Spinal cord (tissue), 9 donors: ENCODE measurements at regions not wholly inside any gene's neighbourhood (a gene's known extent, or its start where the extent isn't known, plus 50 kb on each side); places are given as distances from the start of the nearest gene placed in this dataset.

ENCODE experiments used
- DNase-seq, 6 donors: peaks; one replicate each; pipeline versions ENCODE4 v3.0.0 to v3.0.0-alpha.2; 2013 to 2015; ENCODE audit warnings: low spot score in 6 of 6, low read depth in 4 of 6
- H3K27ac ChIP-seq: one replicate; pipeline ENCODE4 v1.5.1; 2013; ENCODE audit warnings: low read depth, low read length, control low read depth
- H3K27me3 ChIP-seq: one replicate; pipeline ENCODE4 v1.6.1; 2013; ENCODE audit warnings: low read length; ENCODE audit not compliant: control insufficient read depth, insufficient read depth
- H3K36me3 ChIP-seq: one replicate; pipeline ENCODE4 v1.6.1; 2013; ENCODE audit warnings: low read length; ENCODE audit not compliant: control insufficient read depth, insufficient read depth
- H3K4me1 ChIP-seq: one replicate; pipeline ENCODE4 v1.6.1; 2013; ENCODE audit warnings: low read length; ENCODE audit not compliant: control insufficient read depth, insufficient read depth
- H3K4me3 ChIP-seq: one replicate; pipeline ENCODE4 v1.5.1; 2013; ENCODE audit warnings: low read depth, low read length, control low read depth
- H3K9me3 ChIP-seq: one replicate; pipeline ENCODE4 v1.6.1; 2013; ENCODE audit warnings: low read length; ENCODE audit not compliant: control insufficient read depth, insufficient read depth
- WGBS: methylation state at CpG from one replicate; pipeline ENCODE4 v1.1.5; 2013; ENCODE audit warnings: missing lambda C conversion rate; ENCODE audit not compliant: insufficient coverage; 5-methylcytosine and 5-hydroxymethylcytosine counted together
- donor health status: healthy.

GRCh38 chr3:159624616-159625015 is 364.0 kb upstream of the IL12A start:
- no peak for DNase-seq
- no peak overlapping the region for H3K4me3 ChIP-seq
- H3K4me1 ChIP-seq, result no peaks in the 10 kb centered on the region
- no peaks in the 10 kb centered on the region for H3K27me3 ChIP-seq
- H3K36me3 ChIP-seq, result no peaks in the 10 kb centered on the region
- no peak overlapping the region for H3K27ac ChIP-seq
- H3K9me3 ChIP-seq, result no peaks in the 10 kb centered on the region
- 95% methylated on average over 2 of the region's 2 CpGs for WGBS

GRCh38 chr3:159625594-159625993 is 363.0 kb upstream of the IL12A start:
- Histone ChIP-seq H3K9me3 (no peaks in the 10 kb centered on the region), H3K36me3 (no peaks in the 10 kb centered on the region), H3K27me3 (no peaks in the 10 kb centered on the region), H3K4me3 (no peak overlapping the region), H3K27ac (no peak overlapping the region), H3K4me1 (no peaks in the 10 kb centered on the region)
- WGBS, result 93% methylated on average over 3 of the region's 4 CpGs
- DNase-seq, result no peak

- WGBS, result no CpG with 5 or more reads among the region's 1 CpG
- Histone ChIP-seq H3K4me1 (no peaks in the 10 kb centered on the region), H3K9me3 (no peaks in the 10 kb centered on the region), H3K27ac (no peak overlapping the region), H3K36me3 (no peaks in the 10 kb centered on the region), H3K27me3 (no peaks in the 10 kb centered on the region), H3K4me3 (no peak overlapping the region)
- DNase-seq, result no peak
These were observed 362.0 kb upstream of the IL12A start for GRCh38 chr3:159626598-159626997.

DNA sequence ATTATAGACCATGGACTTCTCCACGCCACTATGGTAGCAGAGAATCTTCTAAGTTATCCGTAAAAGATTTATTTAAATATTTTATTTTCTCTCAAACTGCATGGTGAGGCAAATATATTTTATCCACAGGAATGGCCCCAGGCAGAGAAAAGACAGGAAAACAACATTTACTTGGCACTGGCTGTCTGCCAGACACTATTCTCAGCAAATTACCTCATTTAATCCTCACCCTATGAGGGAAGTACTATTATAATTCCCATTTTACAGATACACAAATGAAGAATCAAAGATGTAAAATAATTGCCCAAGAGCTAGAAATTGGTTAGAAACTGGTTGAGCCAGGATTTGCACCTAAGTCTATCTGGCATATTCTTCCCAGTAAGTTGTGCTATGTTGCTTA is 361.4 kb upstream of the IL12A start:
- Histone ChIP-seq H3K27ac (no peak overlapping the region), H3K4me1 (no peaks in the 10 kb centered on the region), H3K4me3 (no peak overlapping the region), H3K9me3 (no peaks in the 10 kb centered on the region), H3K36me3 (no peaks in the 10 kb centered on the region), H3K27me3 (no peaks in the 10 kb centered on the region)
- WGBS, result no CpG with 5 or more reads among the region's 2 CpGs
- DNase-seq, result no peak

GRCh38 chr3:159627634-159628033 is 361.0 kb upstream of the IL12A start:
- no peaks in the 10 kb centered on the region for H3K4me1 ChIP-seq
- no peaks in the 10 kb centered on the region for H3K27me3 ChIP-seq
- no peaks in the 10 kb centered on the region for H3K9me3 ChIP-seq
- H3K36me3 ChIP-seq, result no peaks in the 10 kb centered on the region
- no peak overlapping the region for H3K4me3 ChIP-seq
- no peak overlapping the region for H3K27ac ChIP-seq
- no peak for DNase-seq
- 83% methylated on average over 1 of the region's 4 CpGs for WGBS

DNA sequence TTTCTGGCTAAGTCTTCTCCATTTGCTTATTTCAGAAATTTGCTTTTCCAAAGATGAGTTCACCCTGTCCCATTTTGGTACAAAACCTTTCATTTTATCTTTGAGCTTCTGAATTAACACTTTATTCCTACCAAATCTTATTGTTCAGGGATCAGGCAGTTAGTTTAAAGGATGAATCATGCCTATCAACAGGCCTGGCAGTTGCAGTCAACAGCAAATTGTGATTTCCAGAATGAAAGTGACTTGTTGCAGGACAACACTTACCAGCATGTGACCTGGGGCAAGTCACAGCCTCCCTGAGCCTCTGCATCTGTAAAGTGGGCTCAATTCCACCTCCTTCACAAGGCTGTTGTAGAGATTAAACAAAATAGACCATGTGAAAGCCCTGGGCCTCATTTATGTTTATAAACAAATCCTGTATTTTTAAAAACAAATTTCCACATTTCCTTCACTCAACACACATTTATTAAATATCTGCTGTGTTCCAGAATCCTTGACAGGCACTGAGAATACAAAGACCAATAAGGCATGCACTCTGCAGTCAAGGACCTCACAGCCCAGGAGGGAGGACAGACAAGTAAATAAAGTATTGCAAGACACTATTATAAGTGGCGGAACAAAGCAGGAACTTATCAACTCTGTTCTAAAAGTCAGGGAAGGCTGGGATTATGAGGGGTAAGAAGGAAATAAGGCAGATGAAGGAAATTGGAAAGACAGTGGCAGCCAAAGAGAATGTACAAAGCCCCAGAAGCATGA is 359.1 kb upstream of the IL12A start:
- no peak overlapping the region for H3K4me3 ChIP-seq
- H3K4me1 ChIP-seq, result no peaks in the 10 kb centered on the region
- no peak for DNase-seq
- H3K27ac ChIP-seq, result no peak overlapping the region
- H3K36me3 ChIP-seq, result no peaks in the 10 kb centered on the region
- H3K9me3 ChIP-seq, result no peaks in the 10 kb centered on the region
- WGBS, result no CpG with 5 or more reads among the region's 1 CpG
- no peaks in the 10 kb centered on the region for H3K27me3 ChIP-seq

GRCh38 chr3:159631226-159631625 is 357.4 kb upstream of the IL12A start:
- WGBS, result no CpG with 5 or more reads among the region's 1 CpG
- Histone ChIP-seq H3K4me1 (no peaks in the 10 kb centered on the region), H3K27ac (no peak overlapping the region), H3K9me3 (no peaks in the 10 kb centered on the region), H3K4me3 (no peak overlapping the region), H3K36me3 (no peaks in the 10 kb centered on the region), H3K27me3 (no peaks in the 10 kb centered on the region)
- no peak for DNase-seq

- no peaks in the 10 kb centered on the region for H3K27me3 ChIP-seq
- H3K9me3 ChIP-seq, result no peaks in the 10 kb centered on the region
- WGBS, result 77% methylated on average over 6 of the region's 7 CpGs
- H3K4me1 ChIP-seq, result no peaks in the 10 kb centered on the region
- no peak for DNase-seq
- no peak overlapping the region for H3K27ac ChIP-seq
- no peaks in the 10 kb centered on the region for H3K36me3 ChIP-seq
- no peak overlapping the region for H3K4me3 ChIP-seq
These were observed 356.5 kb upstream of the IL12A start for GRCh38 chr3:159632128-159632527.

- Histone ChIP-seq H3K27me3 (no peaks in the 10 kb centered on the region), H3K27ac (no peak overlapping the region), H3K4me1 (no peaks in the 10 kb centered on the region), H3K4me3 (no peak overlapping the region), H3K36me3 (no peaks in the 10 kb centered on the region), H3K9me3 (no peaks in the 10 kb centered on the region)
- DNase-seq, result no peak
These were observed 355.8 kb upstream of the IL12A start for GRCh38 chr3:159632851-159633250.

DNA sequence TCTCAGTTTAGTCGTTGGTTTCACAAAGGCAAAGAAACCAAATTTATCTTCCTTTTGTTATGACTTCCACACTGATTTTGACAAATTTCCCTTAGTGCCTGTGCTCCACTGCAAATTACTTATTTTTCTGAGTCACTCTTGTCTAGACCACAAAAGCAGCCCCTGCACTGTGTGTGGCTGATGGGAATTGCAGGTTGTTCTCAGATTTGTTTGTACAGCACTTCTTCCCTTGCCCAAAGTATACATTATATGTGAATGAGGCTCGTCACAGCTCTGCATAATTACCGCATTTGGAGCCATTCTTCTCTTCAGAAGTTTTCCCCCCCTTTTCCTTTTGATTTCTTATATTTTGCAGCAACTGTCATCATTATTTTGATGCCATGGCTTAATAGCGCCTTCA is 354.2 kb upstream of the IL12A start:
- Histone ChIP-seq H3K4me3 (no peak overlapping the region), H3K27me3 (no peaks in the 10 kb centered on the region), H3K9me3 (no peaks in the 10 kb centered on the region), H3K27ac (no peak overlapping the region), H3K4me1 (no peaks in the 10 kb centered on the region), H3K36me3 (no peaks in the 10 kb centered on the region)
- 54% methylated on average over 4 of the region's 4 CpGs for WGBS
- peak in 2 of 6 donors; percentile 16 to 29 for DNase-seq
